Testis (tissue), 2 donors: ENCODE measurements at regions not wholly inside any gene's neighbourhood (a gene's known extent, or its start where the extent isn't known, plus 50 kb on each side); places are given as distances from the start of the nearest gene placed in this dataset.

ENCODE experiments used
- CTCF ChIP-seq, 3 experiments: fragments of 450-650 bp in 2 of 3; fragments of 200-600 bp in 1 of 3; sonication (generic) in 1 of 3; IDR thresholded peaks; one replicate each; pipeline ENCODE4 v1.5.1; 2016 to 2019; ENCODE audit warnings: antibody characterized with exemption in 3 of 3, mild to moderate bottlenecking in 2 of 3, moderate library complexity in 1 of 3
- POLR2A ChIP-seq: fragments of 450-650 bp; IDR thresholded peaks from one replicate; pipeline ENCODE4 v1.6.1; 2017; ENCODE audit warnings: antibody characterized with exemption, mild to moderate bottlenecking, moderate library complexity

GRCh38 chr9:115673599-115673998 lies 480.0 kb upstream of the PAPPA start:
- TF ChIP-seq CTCF (IDR thresholded peaks at IDR 0.05) (no peak), POLR2A (no peak)
